ENCODE measurements at regions not wholly inside any gene's neighbourhood (a gene's known extent, or its start where the extent isn't known, plus 50 kb on each side); places are given as distances from the start of the nearest gene placed in this dataset.

GRCh38 chr15:47551079-47551478 is 166.2 kb upstream of the SEMA6D start:
- no peak for DNase-seq
- H3K9me3 ChIP-seq: no peaks in the 10 kb centered on the region
- no peaks in the 10 kb centered on the region for H3K4me1 ChIP-seq
- intact Hi-C loops (cut with DNase I): no loop called here
- TF ChIP-seq POLR2A (IDR thresholded peaks at IDR 0.05): no peak
- TF ChIP-seq, protein P1, sequence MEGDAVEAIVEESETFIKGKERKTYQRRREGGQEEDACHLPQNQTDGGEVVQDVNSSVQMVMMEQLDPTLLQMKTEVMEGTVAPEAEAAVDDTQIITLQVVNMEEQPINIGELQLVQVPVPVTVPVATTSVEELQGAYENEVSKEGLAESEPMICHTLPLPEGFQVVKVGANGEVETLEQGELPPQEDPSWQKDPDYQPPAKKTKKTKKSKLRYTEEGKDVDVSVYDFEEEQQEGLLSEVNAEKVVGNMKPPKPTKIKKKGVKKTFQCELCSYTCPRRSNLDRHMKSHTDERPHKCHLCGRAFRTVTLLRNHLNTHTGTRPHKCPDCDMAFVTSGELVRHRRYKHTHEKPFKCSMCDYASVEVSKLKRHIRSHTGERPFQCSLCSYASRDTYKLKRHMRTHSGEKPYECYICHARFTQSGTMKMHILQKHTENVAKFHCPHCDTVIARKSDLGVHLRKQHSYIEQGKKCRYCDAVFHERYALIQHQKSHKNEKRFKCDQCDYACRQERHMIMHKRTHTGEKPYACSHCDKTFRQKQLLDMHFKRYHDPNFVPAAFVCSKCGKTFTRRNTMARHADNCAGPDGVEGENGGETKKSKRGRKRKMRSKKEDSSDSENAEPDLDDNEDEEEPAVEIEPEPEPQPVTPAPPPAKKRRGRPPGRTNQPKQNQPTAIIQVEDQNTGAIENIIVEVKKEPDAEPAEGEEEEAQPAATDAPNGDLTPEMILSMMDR (IDR thresholded peaks at IDR 0.05): no peak
- H3K4me3 ChIP-seq: no peak overlapping the region
- H3K27ac ChIP-seq: no peak overlapping the region
- H3K27me3 ChIP-seq: no peaks in the 10 kb centered on the region
- WGBS, 2 donors: 83 to 93% methylated on average over 1 of the region's 1 CpG
- H3K36me3 ChIP-seq: no peaks in the 10 kb centered on the region

- H3K27ac ChIP-seq: no peak overlapping the region
- TF ChIP-seq, protein P1 (IDR thresholded peaks at IDR 0.05): no peak
- TF ChIP-seq POLR2A (IDR thresholded peaks at IDR 0.05): no peak
- no peaks in the 10 kb centered on the region for H3K9me3 ChIP-seq
- no peaks in the 10 kb centered on the region for H3K36me3 ChIP-seq
- intact Hi-C loops (cut with DNase I): no loop called here
- H3K4me3 ChIP-seq: no peak overlapping the region
- no peaks in the 10 kb centered on the region for H3K27me3 ChIP-seq
- DNase-seq: no peak
- H3K4me1 ChIP-seq: no peaks in the 10 kb centered on the region
- WGBS, 2 donors: 81 to 82% methylated on average over 2 of the region's 2 CpGs
These were observed 165.8 kb upstream of the SEMA6D start for GRCh38 chr15:47551546-47551945.

DNA sequence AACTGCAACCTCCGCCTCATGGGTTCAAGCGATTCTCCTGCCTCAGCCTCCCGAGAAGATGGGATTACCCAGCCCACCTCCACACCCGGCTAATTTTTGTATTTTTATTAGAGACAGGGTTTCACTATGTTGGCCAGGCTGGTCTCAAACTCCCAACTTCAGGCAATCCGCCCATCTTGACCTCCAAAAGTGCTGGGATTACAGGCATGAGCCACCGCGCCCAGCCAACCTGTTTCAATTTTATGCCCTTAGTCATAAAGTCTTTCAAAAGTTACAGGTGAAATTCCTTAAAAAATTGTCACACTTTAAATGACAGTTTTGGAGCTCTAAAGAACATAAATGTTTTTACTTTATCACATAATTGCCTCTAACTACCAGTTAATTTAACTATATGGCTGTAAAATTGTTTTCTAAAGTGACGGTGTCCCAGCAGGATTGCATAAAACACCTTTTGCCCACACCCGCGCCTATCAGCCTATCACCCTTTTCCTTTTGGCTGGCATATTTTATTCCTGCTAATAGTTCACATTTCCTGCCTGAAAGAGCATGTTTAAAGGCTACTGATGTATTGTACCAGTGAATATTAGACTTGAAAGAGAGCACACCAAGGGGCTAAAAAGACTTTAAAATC is 164.2 kb upstream of the SEMA6D start:
- H3K36me3 ChIP-seq: no peaks in the 10 kb centered on the region
- no peak overlapping the region for H3K4me3 ChIP-seq
- H3K27ac ChIP-seq: no peak overlapping the region
- no peaks in the 10 kb centered on the region for H3K4me1 ChIP-seq
- intact Hi-C loops (cut with DNase I): no loop called here
- H3K9me3 ChIP-seq: no peaks in the 10 kb centered on the region
- no peaks in the 10 kb centered on the region for H3K27me3 ChIP-seq
- 84% methylated on average over 10 of the region's 10 CpGs for WGBS, 2 donors
- no peak for DNase-seq
- TF ChIP-seq, protein P1 (IDR thresholded peaks at IDR 0.05): no peak
- no peak for TF ChIP-seq POLR2A (IDR thresholded peaks at IDR 0.05)

- H3K4me1 ChIP-seq: no peaks in the 10 kb centered on the region
- H3K4me3 ChIP-seq: no peak overlapping the region
- no peaks in the 10 kb centered on the region for H3K27me3 ChIP-seq
- no peaks in the 10 kb centered on the region for H3K36me3 ChIP-seq
- 60 to 80% methylated on average over 1 of the region's 1 CpG for WGBS, 2 donors
- intact Hi-C loops (cut with DNase I): no loop called here
- no peak for TF ChIP-seq POLR2A (IDR thresholded peaks at IDR 0.05)
- TF ChIP-seq, protein P1 (IDR thresholded peaks at IDR 0.05): no peak
- H3K27ac ChIP-seq: no peak overlapping the region
- no peaks in the 10 kb centered on the region for H3K9me3 ChIP-seq
- DNase-seq: no peak
These were observed 163.4 kb upstream of the SEMA6D start for GRCh38 chr15:47553947-47554346.

DNA sequence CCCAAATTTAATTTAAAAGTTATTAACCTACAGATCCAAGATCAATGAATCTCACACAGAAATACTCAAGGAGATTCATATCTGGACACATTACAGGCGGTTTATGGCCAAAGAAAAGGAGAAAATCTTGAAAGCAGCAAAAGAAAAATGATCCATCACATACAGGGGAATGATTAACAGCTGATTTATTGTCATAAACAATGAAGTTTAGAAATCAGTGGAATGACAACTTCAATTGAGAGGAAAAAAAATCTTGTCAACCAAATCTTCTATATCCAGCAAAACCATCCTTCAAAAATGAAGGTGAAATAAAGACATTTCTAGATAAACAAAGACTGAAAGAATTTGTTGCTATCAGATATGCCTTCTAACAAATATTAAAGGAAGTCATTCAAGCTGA is 156.2 kb upstream of the SEMA6D start:
- no peak for DNase-seq
- TF ChIP-seq POLR2A (IDR thresholded peaks at IDR 0.05): no peak
- TF ChIP-seq, protein P1 (IDR thresholded peaks at IDR 0.05): no peak
- no peaks in the 10 kb centered on the region for H3K36me3 ChIP-seq
- no peaks in the 10 kb centered on the region for H3K27me3 ChIP-seq
- no peaks in the 10 kb centered on the region for H3K4me1 ChIP-seq
- 35 to 69% methylated on average over 1 of the region's 1 CpG for WGBS, 2 donors
- H3K4me3 ChIP-seq: no peak overlapping the region
- no peak overlapping the region for H3K27ac ChIP-seq
- intact Hi-C loops (cut with DNase I): no loop called here
- peaks cover 0 to 8% (median 5%) of the 10 kb centered on the region in 3 donors for H3K9me3 ChIP-seq

Measured in esophagus squamous epithelium (tissue), 5 donors.